Suprapubic skin (tissue), 4 donors: ENCODE measurements at regions not wholly inside any gene's neighbourhood (a gene's known extent, or its start where the extent isn't known, plus 50 kb on each side); places are given as distances from the start of the nearest gene placed in this dataset.

Source experiments
- DNase-seq, 2 donors: peaks; one replicate each; pipeline ENCODE4 v3.0.0-alpha.2; 2019; ENCODE audit warnings: low spot score in 2 of 2
- H3K27ac ChIP-seq: fragments of 200-600 bp; sonication (generic); one replicate; pipeline ENCODE4 v1.5.1; 2019
- H3K27me3 ChIP-seq: fragments of 200-600 bp; sonication (generic); one replicate; pipeline ENCODE4 v1.5.1; 2019
- H3K36me3 ChIP-seq: fragments of 200-600 bp; sonication (generic); one replicate; pipeline ENCODE4 v1.5.1; 2019
- H3K4me1 ChIP-seq: fragments of 200-600 bp; sonication (generic); one replicate; pipeline ENCODE4 v1.5.1; 2019
- H3K4me3 ChIP-seq: fragments of 200-600 bp; sonication (generic); one replicate; pipeline ENCODE4 v1.5.1; 2019; ENCODE audit warnings: mild to moderate bottlenecking
- H3K9me3 ChIP-seq: fragments of 200-600 bp; sonication (generic); one replicate; pipeline ENCODE4 v1.5.1; 2019
- CTCF ChIP-seq, 2 donors: fragments of 200-600 bp in 1 of 2; fragments of 450-650 bp in 1 of 2; sonication (generic) in 1 of 2; IDR thresholded peaks; one replicate each; pipeline ENCODE4 v1.5.1; 2016 to 2019; ENCODE audit warnings: antibody characterized with exemption in 2 of 2, mild to moderate bottlenecking in 1 of 2, moderate library complexity in 1 of 2
- EP300 ChIP-seq: sonication (generic); formaldehyde crosslinking; IDR thresholded peaks from one replicate; pipeline ENCODE4 v1.6.1; 2017; ENCODE audit warnings: antibody characterized with exemption
- POLR2A ChIP-seq, 2 donors: fragments of 450-650 bp; IDR thresholded peaks; one replicate each; pipeline ENCODE4 v1.6.1; 2017; ENCODE audit warnings: antibody characterized with exemption in 2 of 2, mild to moderate bottlenecking in 2 of 2, moderate library complexity in 2 of 2
- POLR2AphosphoS5 ChIP-seq, 3 donors: sonication (generic); formaldehyde crosslinking; IDR thresholded peaks; one replicate each; pipeline ENCODE4 v1.6.1; 2017; ENCODE audit warnings: antibody characterized with exemption in 3 of 3
- WGBS: methylation state at CpG from one replicate; pipeline ENCODE4 v1.1.5; 2018; 5-methylcytosine and 5-hydroxymethylcytosine counted together

GRCh38 chr2:37780387-37780676 lies 108.9 kb upstream of the CDC42EP3 start:
- Histone ChIP-seq H3K27ac (no peak overlapping the region), H3K9me3 (no peaks in the 10 kb centered on the region), H3K4me3 (no peak overlapping the region), H3K36me3 (no peaks in the 10 kb centered on the region), H3K4me1 (peaks cover 6% of the 10 kb centered on the region), H3K27me3 (no peaks in the 10 kb centered on the region)
- DNase-seq = no peak
- no peak for TF ChIP-seq CTCF (IDR thresholded peaks at IDR 0.05)
- TF ChIP-seq POLR2A (IDR thresholded peaks at IDR 0.05) = no peak
- TF ChIP-seq EP300 = no peak
- no peak for TF ChIP-seq POLR2AphosphoS5 (IDR thresholded peaks at IDR 0.05)
- 49% methylated on average over 2 of the region's 2 CpGs for WGBS

DNA sequence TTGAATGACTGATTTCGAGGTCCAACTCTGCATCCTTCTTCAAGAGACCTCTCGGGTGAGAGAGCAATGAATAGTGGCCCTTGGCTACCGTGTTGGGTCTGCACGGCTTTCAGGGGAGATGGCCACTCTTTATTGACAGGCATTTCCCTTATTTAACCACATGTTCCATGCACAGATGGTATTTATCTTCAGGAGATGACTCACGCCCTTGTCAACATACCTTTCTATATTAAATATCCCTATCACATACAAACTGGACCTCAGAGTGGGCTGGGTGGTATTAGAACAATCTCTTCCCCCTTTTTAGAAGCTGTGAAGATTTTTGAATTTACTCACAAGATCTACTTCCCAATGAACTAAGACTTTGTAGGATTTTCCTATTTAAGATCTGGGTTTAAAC lies 109.6 kb upstream of the CDC42EP3 start:
- TF ChIP-seq EP300 = no peak
- TF ChIP-seq POLR2AphosphoS5 (IDR thresholded peaks at IDR 0.05) = no peak
- no peak for TF ChIP-seq CTCF (IDR thresholded peaks at IDR 0.05)
- no peak for TF ChIP-seq POLR2A (IDR thresholded peaks at IDR 0.05)
- DNase-seq = no peak
- no peaks in the 10 kb centered on the region for H3K27me3 ChIP-seq
- no peak overlapping the region for H3K4me3 ChIP-seq
- H3K27ac ChIP-seq = no peak overlapping the region
- no peaks in the 10 kb centered on the region for H3K9me3 ChIP-seq
- H3K36me3 ChIP-seq = no peaks in the 10 kb centered on the region
- 91% methylated on average over 5 of the region's 5 CpGs for WGBS
- peaks cover under 1% of the 10 kb centered on the region for H3K4me1 ChIP-seq

- Histone ChIP-seq H3K4me3 (no peak overlapping the region), H3K27me3 (no peaks in the 10 kb centered on the region), H3K36me3 (no peaks in the 10 kb centered on the region), H3K4me1 (peaks cover 2% of the 10 kb centered on the region), H3K27ac (no peak overlapping the region), H3K9me3 (no peaks in the 10 kb centered on the region)
- WGBS = 95% methylated on average over 8 of the region's 8 CpGs
- TF ChIP-seq CTCF (IDR thresholded peaks at IDR 0.05) (no peak), POLR2AphosphoS5 (IDR thresholded peaks at IDR 0.05) (no peak), EP300 (no peak), POLR2A (IDR thresholded peaks at IDR 0.05) (no peak)
- DNase-seq = no peak
Measured at GRCh38 chr2:37782155-37782673, 110.8 kb upstream of the CDC42EP3 start.

DNA sequence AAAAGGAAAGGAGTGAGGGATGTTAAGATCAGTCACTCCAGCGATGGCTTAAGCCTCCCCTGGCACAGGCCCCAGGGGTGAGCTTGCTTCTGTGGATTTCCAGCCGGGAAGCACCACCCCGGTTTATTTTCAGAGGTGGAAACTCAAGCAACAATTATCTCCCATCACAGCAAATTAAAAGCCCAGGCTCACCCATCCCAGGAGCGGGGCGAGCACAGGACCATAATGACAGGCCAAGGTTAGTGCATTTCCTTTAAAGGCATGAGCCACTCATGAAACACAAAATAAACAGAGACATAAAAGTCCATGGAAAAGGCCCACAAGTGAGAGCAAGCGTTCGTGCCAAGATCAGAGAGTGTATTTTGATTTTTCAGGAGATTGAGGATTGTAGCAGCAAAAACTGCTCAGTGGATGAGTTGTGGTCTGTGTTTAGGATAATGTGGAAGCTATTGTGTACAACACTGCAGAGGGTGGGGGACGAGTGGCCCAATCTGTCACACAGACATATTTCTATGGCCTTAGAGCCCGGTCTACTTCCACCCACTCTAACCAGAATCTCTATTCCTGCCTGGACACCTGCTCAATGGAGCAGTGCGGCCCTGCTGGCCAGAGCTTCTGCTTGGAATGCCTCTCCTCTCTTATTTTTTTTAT lies 111.4 kb upstream of the CDC42EP3 start:
- H3K36me3 ChIP-seq = no peaks in the 10 kb centered on the region
- no peak overlapping the region for H3K27ac ChIP-seq
- H3K27me3 ChIP-seq = no peaks in the 10 kb centered on the region
- WGBS = 76% methylated on average over 10 of the region's 10 CpGs
- H3K4me1 ChIP-seq = peaks cover 3% of the 10 kb centered on the region
- H3K9me3 ChIP-seq = no peaks in the 10 kb centered on the region
- H3K4me3 ChIP-seq = no peak overlapping the region
- TF ChIP-seq POLR2A (IDR thresholded peaks at IDR 0.05) (no peak), CTCF (IDR thresholded peaks at IDR 0.05) (no peak), EP300 (no peak), POLR2AphosphoS5 (IDR thresholded peaks at IDR 0.05) (no peak)
- no peak for DNase-seq

DNA sequence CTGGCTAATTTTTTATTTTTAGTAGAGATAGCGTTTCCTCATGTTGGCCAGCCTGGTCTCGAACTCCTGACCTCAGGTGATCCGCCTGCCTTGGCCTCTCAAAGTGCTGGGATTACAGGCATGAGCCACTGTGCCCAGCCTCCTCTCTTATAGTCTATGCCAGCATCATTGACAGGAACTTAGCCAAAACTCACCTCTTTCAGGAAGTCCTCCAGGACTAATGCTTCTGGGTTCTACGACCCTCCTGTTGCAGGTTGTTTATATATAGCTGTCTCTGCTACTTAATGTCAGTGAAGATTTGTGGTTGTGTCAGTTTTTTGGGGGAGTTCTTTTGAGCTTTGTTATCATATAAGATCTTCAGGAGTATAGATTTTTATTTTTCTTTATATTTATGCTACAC lies 112.1 kb upstream of the CDC42EP3 start:
- TF ChIP-seq EP300 = no peak
- TF ChIP-seq POLR2AphosphoS5 (IDR thresholded peaks at IDR 0.05) = no peak
- no peak for TF ChIP-seq POLR2A (IDR thresholded peaks at IDR 0.05)
- TF ChIP-seq CTCF (IDR thresholded peaks at IDR 0.05) = no peak
- Histone ChIP-seq H3K27me3 (no peaks in the 10 kb centered on the region), H3K9me3 (peaks cover 4% of the 10 kb centered on the region), H3K27ac (no peak overlapping the region), H3K4me3 (no peak overlapping the region), H3K36me3 (no peaks in the 10 kb centered on the region), H3K4me1 (peaks cover 3% of the 10 kb centered on the region)
- WGBS = 78% methylated on average over 4 of the region's 4 CpGs
- DNase-seq = no peak
